Adipocyte (in vitro differentiated cells): ENCODE measurements at regions not wholly inside any gene's neighbourhood (a gene's known extent, or its start where the extent isn't known, plus 50 kb on each side); places are given as distances from the start of the nearest gene placed in this dataset.

ENCODE experiments used
- DNase-seq: peaks from one replicate; pipeline ENCODE4 v3.0.0-alpha.2; 2015; ENCODE audit warnings: low read depth
- H3K27me3 ChIP-seq: replicated peaks from 2 replicates; pipeline ENCODE4 v1.7.0; 2013; ENCODE audit warnings: mild to moderate bottlenecking, low read length, moderate library complexity; ENCODE audit not compliant: control insufficient read depth, insufficient read depth
- H3K36me3 ChIP-seq: 2 replicates; pipeline ENCODE4 v1.7.0; 2013; ENCODE audit warnings: low read length, mild to moderate bottlenecking, moderate library complexity; ENCODE audit not compliant: control insufficient read depth, insufficient read depth, severe bottlenecking
- H3K4me1 ChIP-seq: 2 replicates; pipeline ENCODE4 v1.7.0; 2013; ENCODE audit warnings: mild to moderate bottlenecking, low read length, moderate library complexity; ENCODE audit not compliant: control insufficient read depth, insufficient read depth
- H3K4me3 ChIP-seq: 2 replicates; pipeline ENCODE4 v1.7.0; 2013; ENCODE audit warnings: mild to moderate bottlenecking, low read length, moderate library complexity
- H3K9ac ChIP-seq: 2 replicates; pipeline ENCODE4 v1.7.0; 2013; ENCODE audit warnings: mild to moderate bottlenecking, low read length, moderate library complexity
- H3K9me3 ChIP-seq: 2 replicates; pipeline ENCODE4 v1.7.0; 2013; ENCODE audit warnings: mild to moderate bottlenecking, low read length, moderate library complexity; ENCODE audit not compliant: control insufficient read depth

GRCh38 chr14:65287264-65288131, 125.0 kb upstream of the FUT8 start:
- DNase-seq, result no peak
- H3K27me3 ChIP-seq, result no peaks in the 10 kb centered on the region
- H3K4me3 ChIP-seq, result no peak overlapping the region
- H3K9me3 ChIP-seq, result no peaks in the 10 kb centered on the region
- no peak overlapping the region for H3K9ac ChIP-seq
- H3K4me1 ChIP-seq, result peaks cover 7% of the 10 kb centered on the region
- H3K36me3 ChIP-seq, result no peaks in the 10 kb centered on the region

GRCh38 chr14:65290830-65291229, 121.7 kb upstream of the FUT8 start:
- peak; percentile 63 for DNase-seq
- H3K9me3 ChIP-seq, result no peaks in the 10 kb centered on the region
- no peaks in the 10 kb centered on the region for H3K27me3 ChIP-seq
- H3K4me3 ChIP-seq, result no peak overlapping the region
- no peak overlapping the region for H3K9ac ChIP-seq
- H3K4me1 ChIP-seq, result no peaks in the 10 kb centered on the region
- no peaks in the 10 kb centered on the region for H3K36me3 ChIP-seq

- DNase-seq, result no peak
- H3K9ac ChIP-seq, result no peak overlapping the region
- no peak overlapping the region for H3K4me3 ChIP-seq
- no peaks in the 10 kb centered on the region for H3K4me1 ChIP-seq
- H3K27me3 ChIP-seq, result no peaks in the 10 kb centered on the region
- H3K36me3 ChIP-seq, result no peaks in the 10 kb centered on the region
- H3K9me3 ChIP-seq, result no peaks in the 10 kb centered on the region
These were observed 121.0 kb upstream of the FUT8 start for GRCh38 chr14:65291531-65291930.

GRCh38 chr14:65294816-65295215, 117.7 kb upstream of the FUT8 start:
- no peaks in the 10 kb centered on the region for H3K9me3 ChIP-seq
- no peak for DNase-seq
- no peaks in the 10 kb centered on the region for H3K36me3 ChIP-seq
- H3K4me1 ChIP-seq, result no peaks in the 10 kb centered on the region
- H3K9ac ChIP-seq, result no peak overlapping the region
- no peak overlapping the region for H3K4me3 ChIP-seq
- H3K27me3 ChIP-seq, result no peaks in the 10 kb centered on the region

- H3K9ac ChIP-seq, result no peak overlapping the region
- H3K9me3 ChIP-seq, result no peaks in the 10 kb centered on the region
- no peak overlapping the region for H3K4me3 ChIP-seq
- H3K36me3 ChIP-seq, result no peaks in the 10 kb centered on the region
- H3K4me1 ChIP-seq, result no peaks in the 10 kb centered on the region
- H3K27me3 ChIP-seq, result no peaks in the 10 kb centered on the region
- no peak for DNase-seq
These were observed 116.1 kb upstream of the FUT8 start for GRCh38 chr14:65296402-65296801.

GRCh38 chr14:65296876-65297275, 115.7 kb upstream of the FUT8 start:
- no peak overlapping the region for H3K9ac ChIP-seq
- DNase-seq, result no peak

GRCh38 chr14:65297744-65298143, 114.8 kb upstream of the FUT8 start:
- no peak overlapping the region for H3K4me3 ChIP-seq
- no peaks in the 10 kb centered on the region for H3K27me3 ChIP-seq
- H3K36me3 ChIP-seq, result no peaks in the 10 kb centered on the region
- no peaks in the 10 kb centered on the region for H3K9me3 ChIP-seq
- no peak for DNase-seq
- H3K4me1 ChIP-seq, result no peaks in the 10 kb centered on the region
- H3K9ac ChIP-seq, result no peak overlapping the region

More at GRCh38 chr14:65296876-65297275, 115.7 kb upstream of the FUT8 start:
- Histone ChIP-seq H3K27me3 (no peaks in the 10 kb centered on the region), H3K4me3 (no peak overlapping the region), H3K4me1 (no peaks in the 10 kb centered on the region), H3K9me3 (no peaks in the 10 kb centered on the region), H3K36me3 (no peaks in the 10 kb centered on the region)

GRCh38 chr14:65299826-65300225, 112.7 kb upstream of the FUT8 start:
- DNase-seq, result no peak
- no peaks in the 10 kb centered on the region for H3K9me3 ChIP-seq
- H3K36me3 ChIP-seq, result no peaks in the 10 kb centered on the region
- H3K9ac ChIP-seq, result no peak overlapping the region
- H3K4me1 ChIP-seq, result no peaks in the 10 kb centered on the region
- no peaks in the 10 kb centered on the region for H3K27me3 ChIP-seq
- no peak overlapping the region for H3K4me3 ChIP-seq

- Histone ChIP-seq H3K4me3 (no peak overlapping the region), H3K9me3 (no peaks in the 10 kb centered on the region), H3K9ac (no peak overlapping the region), H3K4me1 (no peaks in the 10 kb centered on the region), H3K36me3 (no peaks in the 10 kb centered on the region), H3K27me3 (no peaks in the 10 kb centered on the region)
- DNase-seq, result no peak
These were observed 110.5 kb upstream of the FUT8 start for GRCh38 chr14:65301862-65302539.

GRCh38 chr14:65302571-65303189, 109.8 kb upstream of the FUT8 start:
- no peaks in the 10 kb centered on the region for H3K9me3 ChIP-seq
- H3K36me3 ChIP-seq, result no peaks in the 10 kb centered on the region
- H3K27me3 ChIP-seq, result no peaks in the 10 kb centered on the region
- no peak for DNase-seq
- no peak overlapping the region for H3K4me3 ChIP-seq
- H3K4me1 ChIP-seq, result no peaks in the 10 kb centered on the region
- H3K9ac ChIP-seq, result no peak overlapping the region

- H3K9ac ChIP-seq, result no peak overlapping the region
- no peaks in the 10 kb centered on the region for H3K36me3 ChIP-seq
- H3K27me3 ChIP-seq, result no peaks in the 10 kb centered on the region
- no peaks in the 10 kb centered on the region for H3K9me3 ChIP-seq
- no peak for DNase-seq
- H3K4me1 ChIP-seq, result no peaks in the 10 kb centered on the region
- H3K4me3 ChIP-seq, result no peak overlapping the region
These were observed 109.2 kb upstream of the FUT8 start for GRCh38 chr14:65303190-65303898.
